ENCODE measurements at regions not wholly inside any gene's neighbourhood (a gene's known extent, or its start where the extent isn't known, plus 50 kb on each side); places are given as distances from the start of the nearest gene placed in this dataset.

DNA sequence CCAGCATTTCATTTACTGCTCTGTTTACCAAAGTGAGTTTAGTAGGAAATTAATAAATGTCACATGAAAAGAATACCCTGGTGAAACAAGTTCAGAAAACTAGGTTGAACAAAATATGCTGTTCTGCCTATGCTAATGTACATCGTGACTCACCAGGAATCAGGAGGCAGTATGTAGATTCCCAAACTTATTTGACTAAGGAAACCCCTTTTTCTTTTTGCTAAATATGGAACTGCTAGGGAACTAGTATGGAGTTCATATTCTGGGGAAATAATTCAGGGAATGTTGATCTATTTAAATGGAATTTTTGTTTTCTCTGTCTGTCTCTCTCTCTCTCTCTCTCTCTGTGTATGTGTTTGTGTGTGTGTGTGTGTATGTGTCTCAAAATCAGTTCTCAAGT is 49.9 kb upstream of the EXOC4 start:
- Histone ChIP-seq H4K20me1 (ENCODE audit: insufficient read depth) (no peaks in the 10 kb centered on the region), H2AFZ (ENCODE audit: low read depth) (no peak overlapping the region), H3K4me2 (no peak overlapping the region), H3K4me3 (IDR thresholded peaks at IDR 0.05; ENCODE audit: insufficient read depth, low read depth, low read length) (no peak overlapping the region), H3K27ac (no peak overlapping the region), H3K36me3 (ENCODE audit: insufficient read depth) (no peaks in the 10 kb centered on the region), H3K4me1 (ENCODE audit: low read depth, poor library complexity, severe bottlenecking) (no peaks in the 10 kb centered on the region), H3K9ac (no peak overlapping the region), H3K79me2 (ENCODE audit: insufficient read depth, low read depth) (no peaks in the 10 kb centered on the region), H3K27me3 (ENCODE audit: insufficient read depth, low read depth) (no peaks in the 10 kb centered on the region)
- TF ChIP-seq, protein P1, sequence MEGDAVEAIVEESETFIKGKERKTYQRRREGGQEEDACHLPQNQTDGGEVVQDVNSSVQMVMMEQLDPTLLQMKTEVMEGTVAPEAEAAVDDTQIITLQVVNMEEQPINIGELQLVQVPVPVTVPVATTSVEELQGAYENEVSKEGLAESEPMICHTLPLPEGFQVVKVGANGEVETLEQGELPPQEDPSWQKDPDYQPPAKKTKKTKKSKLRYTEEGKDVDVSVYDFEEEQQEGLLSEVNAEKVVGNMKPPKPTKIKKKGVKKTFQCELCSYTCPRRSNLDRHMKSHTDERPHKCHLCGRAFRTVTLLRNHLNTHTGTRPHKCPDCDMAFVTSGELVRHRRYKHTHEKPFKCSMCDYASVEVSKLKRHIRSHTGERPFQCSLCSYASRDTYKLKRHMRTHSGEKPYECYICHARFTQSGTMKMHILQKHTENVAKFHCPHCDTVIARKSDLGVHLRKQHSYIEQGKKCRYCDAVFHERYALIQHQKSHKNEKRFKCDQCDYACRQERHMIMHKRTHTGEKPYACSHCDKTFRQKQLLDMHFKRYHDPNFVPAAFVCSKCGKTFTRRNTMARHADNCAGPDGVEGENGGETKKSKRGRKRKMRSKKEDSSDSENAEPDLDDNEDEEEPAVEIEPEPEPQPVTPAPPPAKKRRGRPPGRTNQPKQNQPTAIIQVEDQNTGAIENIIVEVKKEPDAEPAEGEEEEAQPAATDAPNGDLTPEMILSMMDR (conservative IDR thresholded peaks at IDR 0.05; ENCODE audit: low read depth, low read length), result no peak
